IMR-90 (cell line): ENCODE measurements at regions not wholly inside any gene's neighbourhood (a gene's known extent, or its start where the extent isn't known, plus 50 kb on each side); places are given as distances from the start of the nearest gene placed in this dataset.

Source experiments
- ATAC-seq: fragments of 200-7000 bp; cut with Tn5 transposase; 2 replicates; pipeline ENCODE4 v1.9.1; 2020; ENCODE audit warnings: low read depth, mild to moderate bottlenecking, moderate library complexity
- BruUV-seq: library from RNA; stranded (reverse); fragments of 400-500 nt; replicated peaks from 2 replicates; lab custom pipeline; 2021; lab: Mats Ljungman, UMichigan
- CTCF ChIA-PET: fragments of 300-600 bp; formaldehyde crosslinking; extraction: SDS; loops from one replicate; lab custom pipeline; 2021; ENCODE audit warnings: antibody characterized with exemption; lab: Yijun Ruan, JAX
- POLR2A ChIA-PET: fragments of 300-600 bp; sonication (Branson Sonifier 250); formaldehyde crosslinking; loops from one replicate; lab custom pipeline; 2022; ENCODE audit warnings: antibody characterized with exemption; ENCODE audit not compliant: unreplicated experiment; lab: Charles Lee
- DNase-seq: peaks from one replicate; pipeline ENCODE4 v3.0.0; 2013
- H2AFZ ChIP-seq: replicated peaks from 2 replicates; pipeline ENCODE3; 2013; ENCODE audit warnings: low read length, mild to moderate bottlenecking; ENCODE audit not compliant: poor library complexity
- H2AK5ac ChIP-seq: 2 replicates; pipeline ENCODE4 v1.6.1; 2013; ENCODE audit warnings: low read depth, low read length, inconsistent platforms
- H2AK9ac ChIP-seq: replicated peaks from 2 replicates; pipeline ENCODE3; 2013; ENCODE audit warnings: mild to moderate bottlenecking, low read depth, low read length, moderate library complexity; ENCODE audit not compliant: poor library complexity
- H2BK120ac ChIP-seq: 2 replicates; pipeline ENCODE4 v1.6.1; 2013; ENCODE audit warnings: low read depth, low read length, inconsistent platforms
- H2BK15ac ChIP-seq: 3 replicates; pipeline ENCODE4 v1.6.1; 2013; ENCODE audit warnings: low read depth, low read length, inconsistent platforms
- H2BK20ac ChIP-seq: 2 replicates; pipeline ENCODE4 v1.6.1; 2013; ENCODE audit warnings: low read depth, mild to moderate bottlenecking, inconsistent platforms, low read length, moderate library complexity
- H2BK5ac ChIP-seq: 2 replicates; pipeline ENCODE4 v1.6.1; 2013; ENCODE audit warnings: mild to moderate bottlenecking, low read depth, low read length, inconsistent platforms; ENCODE audit not compliant: poor library complexity, severe bottlenecking
- H3K14ac ChIP-seq: replicated peaks from 2 replicates; pipeline ENCODE4 v1.6.1; 2013; ENCODE audit warnings: low read depth, low read length, inconsistent platforms
- H3K18ac ChIP-seq: 2 replicates; pipeline ENCODE4 v1.6.1; 2013; ENCODE audit warnings: low read depth, low read length, control low read depth
- H3K23ac ChIP-seq: 2 replicates; pipeline ENCODE4 v1.6.1; 2013; ENCODE audit warnings: low read depth, low read length, inconsistent platforms
- H3K27ac ChIP-seq: 2 replicates; pipeline ENCODE4 v1.5.1; 2013; ENCODE audit warnings: mild to moderate bottlenecking, control low read depth, low read length; ENCODE audit not compliant: insufficient read depth
- H3K27me3 ChIP-seq: 2 replicates; pipeline ENCODE4 v1.6.1; 2013; ENCODE audit warnings: low read length; ENCODE audit not compliant: control insufficient read depth, insufficient read depth
- H3K36me3 ChIP-seq: 2 replicates; pipeline ENCODE4 v1.6.1; 2013; ENCODE audit warnings: low read length, mixed read lengths; ENCODE audit not compliant: control insufficient read depth, insufficient read depth
- H3K4ac ChIP-seq: 2 replicates; pipeline ENCODE4 v1.6.1; 2013; ENCODE audit warnings: low read depth, low read length, inconsistent platforms
- H3K4me1 ChIP-seq: 2 replicates; pipeline ENCODE4 v1.6.1; 2013; ENCODE audit warnings: low read length, mixed read lengths; ENCODE audit not compliant: control insufficient read depth, insufficient read depth
- H3K4me2 ChIP-seq: 2 replicates; pipeline ENCODE4 v1.6.1; 2013; ENCODE audit warnings: low read depth, mild to moderate bottlenecking, control low read depth, low read length, moderate library complexity
- H3K4me3 ChIP-seq: 2 replicates; pipeline ENCODE4 v1.5.1; 2013; ENCODE audit warnings: low read depth, mild to moderate bottlenecking, control low read depth, low read length, moderate library complexity; ENCODE audit not compliant: insufficient read depth
- H3K56ac ChIP-seq: 2 replicates; pipeline ENCODE4 v1.6.1; 2013; ENCODE audit warnings: low read length, inconsistent platforms; ENCODE audit not compliant: insufficient read depth; ENCODE audit errors: extremely low read depth
- H3K79me1 ChIP-seq, 2 experiments: 2 replicates each; pipeline ENCODE4 v1.6.1; 2013; ENCODE audit warnings: low read length in 2 of 2, inconsistent platforms in 1 of 2, low read depth in 1 of 2
- H3K9ac ChIP-seq: 2 replicates; pipeline ENCODE4 v1.6.1; 2013; ENCODE audit warnings: low read depth, low read length, control low read depth
- H3K9me1 ChIP-seq: 2 replicates; pipeline ENCODE4 v1.6.1; 2013; ENCODE audit warnings: low read length, inconsistent platforms; ENCODE audit not compliant: insufficient read depth
- H3K9me3 ChIP-seq: 2 replicates; pipeline ENCODE4 v1.6.1; 2013; ENCODE audit warnings: low read length; ENCODE audit not compliant: control insufficient read depth, insufficient read depth
- H4K20me1 ChIP-seq: 2 replicates; pipeline ENCODE4 v1.6.1; 2013; ENCODE audit warnings: low read length, inconsistent platforms; ENCODE audit not compliant: insufficient read depth
- H4K5ac ChIP-seq: 2 replicates; pipeline ENCODE4 v1.6.1; 2013; ENCODE audit warnings: mild to moderate bottlenecking, low read depth, low read length, control low read depth
- H4K8ac ChIP-seq, 2 experiments: 2 replicates each; pipeline ENCODE4 v1.6.1; 2013; ENCODE audit warnings: low read depth in 2 of 2, low read length in 2 of 2, control low read depth in 1 of 2, inconsistent platforms in 1 of 2
- H4K91ac ChIP-seq: 2 replicates; pipeline ENCODE4 v1.6.1; 2013; ENCODE audit warnings: low read depth, low read length, inconsistent platforms; ENCODE audit not compliant: insufficient read depth
- BHLHE40 ChIP-seq: fragments of 150-350 bp; IDR thresholded peaks from 2 replicates; pipeline ENCODE4 v1.6.1; 2016; ENCODE audit warnings: mild to moderate bottlenecking, low read depth, low read length
- CEBPB ChIP-seq: IDR thresholded peaks from 2 replicates; pipeline ENCODE4 v1.6.1; 2012; ENCODE audit warnings: low read depth, low read length, improper control_type of control experiment
- MXI1 ChIP-seq: IDR thresholded peaks from 2 replicates; pipeline ENCODE4 v1.6.1; 2012; ENCODE audit warnings: low read depth, mild to moderate bottlenecking, low read length, moderate library complexity, borderline replicate concordance
- RAD21 ChIP-seq: IDR thresholded peaks from 2 replicates; pipeline ENCODE4 v1.6.1; 2012; ENCODE audit warnings: low read length, improper control_type of control experiment
- RCOR1 ChIP-seq: IDR thresholded peaks from 2 replicates; pipeline ENCODE4 v1.6.1; 2012; ENCODE audit warnings: mild to moderate bottlenecking, low read length, improper control_type of control experiment; ENCODE audit not compliant: insufficient replicate concordance
- SMC3 ChIP-seq: fragments of 150-350 bp; IDR thresholded peaks from 2 replicates; pipeline ENCODE4 v1.6.1; 2016; ENCODE audit warnings: low read depth, mild to moderate bottlenecking, antibody characterized with exemption, low read length, moderate library complexity
- WGBS, 2 experiments: methylation state at CpG; one replicate each; pipeline versions ENCODE4 v1.1.5 to v1.1.7; 2013; ENCODE audit warnings: missing lambda C conversion rate in 2 of 2; ENCODE audit not compliant: insufficient read length in 1 of 2; ENCODE audit errors: extremely low coverage in 2 of 2; 5-methylcytosine and 5-hydroxymethylcytosine counted together
- dilution Hi-C: fragments of 300-500 bp; cut with HindIII; formaldehyde crosslinking; loops from one replicate; pipeline ENCODE4 v1.14.3; 2018; ENCODE audit warnings: low sequenced_read_pairs; ENCODE audit not compliant: unreplicated experiment
- in situ Hi-C: fragments of 300-500 bp; cut with MboI; formaldehyde crosslinking; loops from 3 replicates; pipeline ENCODE4 v1.14.3; 2019; ENCODE audit warnings: low sequenced_read_pairs, inconsistent platforms, mixed read lengths
- intact Hi-C: fragments of 100-400 bp; cut with micrococcal nuclease; formaldehyde crosslinking; loops from 2 replicates; pipeline ENCODE4 v1.10.0; 2022
- TF ChIP-seq, protein P1 (sequence below): fragments of 150-350 bp; IDR thresholded peaks from 2 replicates; pipeline ENCODE4 v1.6.1; 2017; ENCODE audit warnings: mild to moderate bottlenecking, antibody characterized with exemption, low read length, low read depth
- TF ChIP-seq, protein P2 (sequence below): fragments of 150-350 bp; IDR thresholded peaks from 2 replicates; pipeline ENCODE4 v1.6.1; 2016; ENCODE audit warnings: low read depth, mild to moderate bottlenecking, low read length, moderate library complexity, borderline replicate concordance

DNA sequence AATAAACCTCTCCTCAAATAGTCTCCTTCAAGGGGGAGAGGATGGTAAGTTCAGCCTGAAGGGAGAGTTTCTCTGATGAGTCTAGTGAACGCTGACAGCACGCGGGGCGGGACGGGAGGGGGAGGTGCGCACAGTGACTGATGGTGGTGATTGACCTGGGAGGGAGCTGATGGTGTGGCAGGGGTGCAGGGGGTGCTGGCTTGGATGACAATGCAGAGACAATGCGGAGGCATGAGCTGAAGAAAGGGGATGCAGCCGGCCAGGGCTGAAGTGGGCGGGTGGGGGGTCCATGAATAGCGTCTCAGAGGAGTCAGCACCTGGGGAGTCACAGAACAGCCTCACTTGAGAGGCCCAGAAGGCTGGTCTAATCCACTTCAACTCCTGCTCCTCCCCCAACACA is 142.5 kb upstream of the PJA1 start:
- Histone ChIP-seq H3K9me1 (no peaks in the 10 kb centered on the region), H3K27ac (no peak overlapping the region), H3K56ac (no peak overlapping the region), H3K23ac (no peak overlapping the region), H2BK20ac (no peak overlapping the region), H2AK5ac (no peak overlapping the region), H3K9ac (no peak overlapping the region), H3K4ac (no peak overlapping the region), H2BK120ac (no peak overlapping the region), H2AK9ac (no peak overlapping the region), H3K14ac (no peak overlapping the region), H4K8ac (no peak overlapping the region), H4K91ac (no peak overlapping the region), H3K4me1 (no peaks in the 10 kb centered on the region), H2BK15ac (no peak overlapping the region), H4K5ac (no peak overlapping the region), H3K18ac (no peak overlapping the region), H2BK5ac (no peak overlapping the region), H3K79me1 (no peaks in the 10 kb centered on the region), H3K9me3 (no peaks in the 10 kb centered on the region; the same call in 1 of the 2 replicates), H3K4me3 (no peak overlapping the region), H4K20me1 (no peaks in the 10 kb centered on the region), H3K4me2 (no peak overlapping the region), H3K36me3 (no peaks in the 10 kb centered on the region), H3K27me3 (peaks cover 38% of the 10 kb centered on the region), H2AFZ (no peak overlapping the region)
- POLR2A ChIA-PET: no interaction called here
- intact Hi-C loops (no loop called here), in situ Hi-C loops (no loop called here), dilution Hi-C loops (no loop called here)
- no peak for DNase-seq
- no peak for ATAC-seq
- 55% methylated on average over 4 of the region's 10 CpGs; no CpG with 5 or more reads in 1 of the 2 experiments for WGBS, 2 experiments
- TF ChIP-seq MXI1 (no peak), BHLHE40 (no peak), SMC3 (no peak), CEBPB (no peak), RAD21 (no peak), RCOR1 (no peak)
- TF ChIP-seq, protein P1, sequence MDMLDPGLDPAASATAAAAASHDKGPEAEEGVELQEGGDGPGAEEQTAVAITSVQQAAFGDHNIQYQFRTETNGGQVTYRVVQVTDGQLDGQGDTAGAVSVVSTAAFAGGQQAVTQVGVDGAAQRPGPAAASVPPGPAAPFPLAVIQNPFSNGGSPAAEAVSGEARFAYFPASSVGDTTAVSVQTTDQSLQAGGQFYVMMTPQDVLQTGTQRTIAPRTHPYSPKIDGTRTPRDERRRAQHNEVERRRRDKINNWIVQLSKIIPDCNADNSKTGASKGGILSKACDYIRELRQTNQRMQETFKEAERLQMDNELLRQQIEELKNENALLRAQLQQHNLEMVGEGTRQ: no peak
- TF ChIP-seq, protein P2, sequence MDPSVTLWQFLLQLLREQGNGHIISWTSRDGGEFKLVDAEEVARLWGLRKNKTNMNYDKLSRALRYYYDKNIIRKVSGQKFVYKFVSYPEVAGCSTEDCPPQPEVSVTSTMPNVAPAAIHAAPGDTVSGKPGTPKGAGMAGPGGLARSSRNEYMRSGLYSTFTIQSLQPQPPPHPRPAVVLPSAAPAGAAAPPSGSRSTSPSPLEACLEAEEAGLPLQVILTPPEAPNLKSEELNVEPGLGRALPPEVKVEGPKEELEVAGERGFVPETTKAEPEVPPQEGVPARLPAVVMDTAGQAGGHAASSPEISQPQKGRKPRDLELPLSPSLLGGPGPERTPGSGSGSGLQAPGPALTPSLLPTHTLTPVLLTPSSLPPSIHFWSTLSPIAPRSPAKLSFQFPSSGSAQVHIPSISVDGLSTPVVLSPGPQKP: no peak
- CTCF ChIA-PET: no interaction called here
- BruUV-seq: no TSS peak
